GM12892 (cell line): ENCODE measurements at regions not wholly inside any gene's neighbourhood (a gene's known extent, or its start where the extent isn't known, plus 50 kb on each side); places are given as distances from the start of the nearest gene placed in this dataset.

Experiments
- POLR2A ChIP-seq: IDR thresholded peaks from 2 replicates; pipeline ENCODE4 v1.6.1; 2011; ENCODE audit warnings: low read depth, low read length, control low read depth
- POLR2AphosphoS5 ChIP-seq: IDR thresholded peaks from 2 replicates; pipeline ENCODE4 v1.6.1; 2011; ENCODE audit warnings: low read depth, low read length, control low read depth

GRCh38 chr14:98822917-98823316 is 449.1 kb downstream of the BCL11B start:
- TF ChIP-seq POLR2AphosphoS5 (no peak), POLR2A (no peak)
